ENCODE measurements at regions not wholly inside any gene's neighbourhood (a gene's known extent, or its start where the extent isn't known, plus 50 kb on each side); places are given as distances from the start of the nearest gene placed in this dataset.

GRCh38 chr10:120156614-120157274 is 264.2 kb downstream of the SEC23IP start:
- TF ChIP-seq CTCF (IDR thresholded peaks at IDR 0.05) (no peak), EP300 (IDR thresholded peaks at IDR 0.05) (no peak), POLR2AphosphoS5 (IDR thresholded peaks at IDR 0.05) (no peak), POLR2A (IDR thresholded peaks at IDR 0.05) (no peak)
